Lower lobe of right lung (tissue), 2 donors: ENCODE measurements at regions not wholly inside any gene's neighbourhood (a gene's known extent, or its start where the extent isn't known, plus 50 kb on each side); places are given as distances from the start of the nearest gene placed in this dataset.

Experiments
- ATAC-seq, 2 donors: fragments of 200-7000 bp; cut with Tn5 transposase; one replicate each; pipeline ENCODE4 v1.9.1; 2020 to 2022; ENCODE audit warnings: mild to moderate bottlenecking in 2 of 2, moderate library complexity in 2 of 2
- DNase-seq: peaks from one replicate; pipeline ENCODE4 v3.0.0-alpha.2; 2020
- H3K27ac ChIP-seq: fragments of 200-600 bp; one replicate; pipeline ENCODE4 v1.8.0; 2022
- H3K27me3 ChIP-seq: fragments of 200-600 bp; one replicate; pipeline ENCODE4 v1.8.0; 2022; ENCODE audit warnings: low read depth
- H3K36me3 ChIP-seq: fragments of 200-600 bp; one replicate; pipeline ENCODE4 v1.8.0; 2022; ENCODE audit warnings: mild to moderate bottlenecking
- H3K4me1 ChIP-seq: fragments of 200-600 bp; one replicate; pipeline ENCODE4 v1.8.0; 2022
- H3K4me3 ChIP-seq: fragments of 200-600 bp; one replicate; pipeline ENCODE4 v1.8.0; 2022; ENCODE audit warnings: mild to moderate bottlenecking
- H3K9me3 ChIP-seq: fragments of 200-600 bp; one replicate; pipeline ENCODE4 v1.8.0; 2022
- intact Hi-C: fragments of 100-400 bp; cut with DNase I; formaldehyde crosslinking; loops from one replicate; pipeline ENCODE4 v1.11.0; 2022
- TF ChIP-seq, protein P1 (sequence below): fragments of 200-600 bp; IDR thresholded peaks from one replicate; pipeline ENCODE4 v1.8.0; 2022; ENCODE audit warnings: antibody characterized with exemption, mild to moderate bottlenecking
- donor health status: DM: no; HTN: yes; CAD: no; lungs with severe emphysema.

DNA sequence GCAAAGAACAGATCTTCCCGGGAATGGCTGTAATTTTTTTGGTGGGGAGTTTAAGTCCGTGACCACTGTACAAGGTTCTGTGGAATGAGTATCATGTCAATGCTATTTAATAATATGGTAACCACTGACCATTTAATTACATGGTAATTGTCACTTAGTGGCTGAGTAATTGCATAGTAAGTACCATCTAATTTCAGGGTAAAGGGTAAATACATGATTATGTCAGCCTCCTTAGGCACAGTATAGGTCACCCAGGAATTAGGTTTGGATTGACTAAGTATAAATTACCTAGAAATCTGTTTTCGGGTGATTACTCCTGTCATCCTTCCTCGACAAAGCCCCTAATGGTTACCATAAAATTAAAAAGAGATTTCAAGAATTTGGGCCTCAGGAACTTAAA is 120.1 kb upstream of the AGBL1 start:
- Histone ChIP-seq H3K4me1 (no peaks in the 10 kb centered on the region), H3K4me3 (no peak overlapping the region), H3K9me3 (no peaks in the 10 kb centered on the region), H3K27me3 (peaks cover 6% of the 10 kb centered on the region), H3K36me3 (no peaks in the 10 kb centered on the region), H3K27ac (no peak overlapping the region)
- intact Hi-C loops, result no loop called here
- TF ChIP-seq, protein P1, sequence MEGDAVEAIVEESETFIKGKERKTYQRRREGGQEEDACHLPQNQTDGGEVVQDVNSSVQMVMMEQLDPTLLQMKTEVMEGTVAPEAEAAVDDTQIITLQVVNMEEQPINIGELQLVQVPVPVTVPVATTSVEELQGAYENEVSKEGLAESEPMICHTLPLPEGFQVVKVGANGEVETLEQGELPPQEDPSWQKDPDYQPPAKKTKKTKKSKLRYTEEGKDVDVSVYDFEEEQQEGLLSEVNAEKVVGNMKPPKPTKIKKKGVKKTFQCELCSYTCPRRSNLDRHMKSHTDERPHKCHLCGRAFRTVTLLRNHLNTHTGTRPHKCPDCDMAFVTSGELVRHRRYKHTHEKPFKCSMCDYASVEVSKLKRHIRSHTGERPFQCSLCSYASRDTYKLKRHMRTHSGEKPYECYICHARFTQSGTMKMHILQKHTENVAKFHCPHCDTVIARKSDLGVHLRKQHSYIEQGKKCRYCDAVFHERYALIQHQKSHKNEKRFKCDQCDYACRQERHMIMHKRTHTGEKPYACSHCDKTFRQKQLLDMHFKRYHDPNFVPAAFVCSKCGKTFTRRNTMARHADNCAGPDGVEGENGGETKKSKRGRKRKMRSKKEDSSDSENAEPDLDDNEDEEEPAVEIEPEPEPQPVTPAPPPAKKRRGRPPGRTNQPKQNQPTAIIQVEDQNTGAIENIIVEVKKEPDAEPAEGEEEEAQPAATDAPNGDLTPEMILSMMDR, result no peak
- no peak for ATAC-seq
- no peak for DNase-seq

DNA sequence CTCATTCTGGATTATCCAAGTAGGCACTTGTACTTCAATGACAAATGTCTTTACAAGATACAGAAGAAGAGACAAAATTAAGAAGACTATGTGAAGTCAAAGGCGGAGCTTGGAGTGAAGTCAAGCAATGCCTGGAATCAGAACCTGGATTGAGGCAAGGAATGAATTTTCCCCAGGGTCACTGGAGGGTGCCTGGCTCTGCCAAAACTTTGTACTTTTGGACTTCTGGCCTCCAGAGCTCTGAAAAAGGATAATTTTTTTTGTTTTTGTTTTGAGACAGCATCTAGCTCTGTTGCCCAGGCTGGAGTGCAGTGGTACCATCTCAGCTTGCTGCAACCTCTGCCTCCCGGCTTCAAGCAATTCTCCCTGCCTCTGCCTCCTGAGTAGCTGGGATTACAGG is 119.3 kb upstream of the AGBL1 start:
- Histone ChIP-seq H3K4me1 (no peaks in the 10 kb centered on the region), H3K27me3 (peaks cover 6% of the 10 kb centered on the region), H3K27ac (no peak overlapping the region), H3K36me3 (no peaks in the 10 kb centered on the region), H3K4me3 (no peak overlapping the region), H3K9me3 (no peaks in the 10 kb centered on the region)
- intact Hi-C loops, result no loop called here
- ATAC-seq, result no peak
- no peak for DNase-seq
- TF ChIP-seq, protein P1, result no peak

DNA sequence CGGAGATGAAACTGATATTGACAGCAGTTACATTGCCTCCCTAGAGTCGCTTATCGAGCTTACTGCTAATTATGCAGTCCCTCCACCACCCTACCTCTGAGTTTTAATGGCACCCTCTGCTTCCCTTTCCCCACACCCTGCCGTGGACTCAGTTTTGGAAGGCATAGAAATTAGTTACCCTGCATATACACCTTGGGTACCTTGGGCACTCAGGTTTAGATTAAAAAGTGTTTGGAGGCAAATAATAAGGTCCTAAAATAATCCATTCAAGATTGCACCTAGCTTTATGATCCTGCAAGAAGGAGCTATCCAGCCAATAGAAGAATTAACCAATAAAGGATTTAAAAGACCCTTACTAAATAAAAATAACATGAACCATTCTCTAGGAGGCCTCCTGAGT is 117.8 kb upstream of the AGBL1 start:
- intact Hi-C loops, result no loop called here
- Histone ChIP-seq H3K4me3 (no peak overlapping the region), H3K36me3 (no peaks in the 10 kb centered on the region), H3K27ac (no peak overlapping the region), H3K4me1 (no peaks in the 10 kb centered on the region), H3K9me3 (no peaks in the 10 kb centered on the region), H3K27me3 (peaks cover 6% of the 10 kb centered on the region)
- ATAC-seq (no peak), DNase-seq (no peak)
- TF ChIP-seq, protein P1, result no peak

DNA sequence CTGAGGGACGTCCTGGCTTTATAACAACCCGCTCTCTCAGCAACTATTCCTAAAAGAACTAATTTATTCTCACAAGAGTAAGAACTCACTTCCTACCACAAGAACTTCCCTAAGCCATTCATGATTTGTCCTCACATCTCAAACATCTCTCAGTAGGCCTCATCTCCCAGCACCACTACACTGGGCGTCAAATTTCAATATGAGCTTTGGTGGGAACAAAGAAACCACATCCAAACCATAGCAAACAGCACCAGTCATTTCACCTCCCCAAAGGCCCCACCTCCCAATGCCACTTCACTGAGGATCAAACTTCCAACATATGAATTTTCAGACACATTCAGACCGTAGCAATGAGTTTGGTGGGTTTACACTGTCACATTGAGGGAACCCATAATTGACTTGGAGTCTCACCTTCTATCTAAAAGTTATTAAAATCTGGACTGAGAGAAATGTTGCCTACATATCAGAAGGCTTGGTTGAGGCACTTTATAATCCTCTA is 116.4 kb upstream of the AGBL1 start:
- Histone ChIP-seq H3K27ac (no peak overlapping the region), H3K4me1 (no peaks in the 10 kb centered on the region), H3K27me3 (peaks cover 6% of the 10 kb centered on the region), H3K4me3 (no peak overlapping the region), H3K36me3 (no peaks in the 10 kb centered on the region), H3K9me3 (no peaks in the 10 kb centered on the region)
- DNase-seq (no peak), ATAC-seq (no peak)
- intact Hi-C loops, result no loop called here
- TF ChIP-seq, protein P1, result no peak

DNA sequence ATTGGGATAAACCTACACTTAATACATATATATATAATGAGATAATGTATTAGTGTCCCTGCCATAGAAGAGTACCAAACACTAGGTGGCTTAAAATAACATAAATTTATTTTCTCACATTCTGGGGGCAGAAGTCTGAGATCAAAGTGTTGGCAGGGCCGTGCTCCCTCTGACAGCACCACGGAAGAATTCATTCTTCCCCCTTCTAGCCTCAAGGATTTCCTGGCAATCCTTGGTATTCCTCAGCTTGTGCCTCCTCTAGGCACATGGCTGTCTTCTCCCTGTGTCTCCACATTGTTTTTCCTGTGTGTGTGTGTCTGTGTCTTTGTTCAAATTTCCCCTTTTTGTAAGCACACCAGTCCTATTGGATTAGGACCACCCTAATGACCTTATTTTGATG is 115.2 kb upstream of the AGBL1 start:
- no peak for ATAC-seq
- H3K36me3 ChIP-seq, result no peaks in the 10 kb centered on the region

More for the DNA sequence above, 115.2 kb upstream of the AGBL1 start:
- H3K27ac ChIP-seq, result no peak overlapping the region
- H3K27me3 ChIP-seq, result peaks cover 4% of the 10 kb centered on the region
- no peaks in the 10 kb centered on the region for H3K4me1 ChIP-seq
- no peak overlapping the region for H3K4me3 ChIP-seq
- TF ChIP-seq, protein P1, result no peak
- H3K9me3 ChIP-seq, result no peaks in the 10 kb centered on the region
- no peak for DNase-seq
- intact Hi-C loops, result no loop called here
